GM12891 (cell line): ENCODE measurements at regions not wholly inside any gene's neighbourhood (a gene's known extent, or its start where the extent isn't known, plus 50 kb on each side); places are given as distances from the start of the nearest gene placed in this dataset.
"Not testable (repeated sequence)": the region's sequence is repeated elsewhere in the genome, so short reads cannot be mapped to it uniquely, and the experiment has no call there.

Experiments used
- DNase-seq: peaks from one replicate; pipeline ENCODE4 v3.0.0; 2011; ENCODE audit warnings: low spot score; ENCODE audit not compliant: insufficient read length
- FAIRE-seq: peaks from 2 replicates; lab custom pipeline; 2011; peaks lifted over from hg19 to GRCh38; lab: Jason Lieb, UNC
- PAX5 ChIP-seq: IDR thresholded peaks from 2 replicates; pipeline ENCODE4 v1.6.1; 2011; ENCODE audit warnings: low read length, moderate library complexity, mild to moderate bottlenecking; ENCODE audit not compliant: insufficient read depth, severe bottlenecking
- POLR2A ChIP-seq: IDR thresholded peaks from 2 replicates; pipeline ENCODE4 v1.6.1; 2011; ENCODE audit warnings: low read depth, low read length, control low read depth
- POLR2AphosphoS5 ChIP-seq: IDR thresholded peaks from 2 replicates; pipeline ENCODE4 v1.6.1; 2011; ENCODE audit warnings: low read depth, low read length, control low read depth
- POU2F2 ChIP-seq: IDR thresholded peaks from 2 replicates; pipeline ENCODE4 v1.6.1; 2011; ENCODE audit warnings: low read depth, mild to moderate bottlenecking, control low read depth, low read length, moderate library complexity
- SPI1 ChIP-seq: IDR thresholded peaks from 2 replicates; pipeline ENCODE4 v1.6.1; 2011; ENCODE audit warnings: low read depth, low read length, control low read depth
- TAF1 ChIP-seq: IDR thresholded peaks from 2 replicates; pipeline ENCODE4 v1.6.1; 2011; ENCODE audit warnings: low read depth, low read length, control low read depth

DNA sequence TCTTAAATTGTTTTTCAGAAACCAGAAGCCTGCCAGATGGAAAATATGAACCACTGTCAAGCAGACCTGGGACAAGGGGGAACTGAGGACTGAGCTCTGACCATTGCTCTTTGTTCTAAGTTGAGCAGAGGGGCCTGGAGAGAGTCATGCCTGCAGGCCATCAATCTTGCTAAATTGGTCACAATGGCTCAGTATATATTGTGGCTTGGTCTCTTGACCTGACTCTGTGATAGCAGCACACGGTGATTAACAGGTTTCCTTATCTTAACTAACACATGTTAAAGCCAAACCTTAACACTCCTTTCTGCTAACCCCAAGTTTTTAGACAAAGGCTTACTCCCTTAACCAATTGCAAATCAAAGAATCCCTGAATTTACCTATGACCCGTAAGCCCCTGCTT is 1281.2 kb upstream of the NUDT12 start:
- TF ChIP-seq SPI1 (no peak), TAF1 (no peak), POLR2A (no peak), POLR2AphosphoS5 (no peak), PAX5 (no peak), POU2F2 (no peak)
- FAIRE-seq: no peak

DNA sequence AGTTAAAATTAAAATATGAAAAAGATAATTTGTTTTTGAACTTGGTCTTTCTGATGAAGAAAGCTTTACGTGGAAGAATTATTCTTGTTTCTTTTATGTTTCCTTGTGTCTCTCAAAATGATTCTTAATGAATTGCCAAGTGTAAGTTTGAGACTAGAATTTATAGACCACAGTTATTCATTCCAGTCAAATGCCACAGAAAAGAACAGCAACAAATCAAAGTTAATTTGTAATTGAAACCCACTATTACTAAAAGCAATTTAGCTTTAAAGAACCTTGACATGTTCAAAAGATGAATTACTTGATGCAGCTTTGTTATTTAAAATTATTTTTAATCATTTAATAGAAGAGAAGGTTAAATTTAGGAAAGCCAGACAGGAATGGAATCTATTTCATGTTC is 1277.7 kb upstream of the NUDT12 start:
- DNase-seq (no peak), FAIRE-seq (no peak)
- TF ChIP-seq TAF1 (no peak), SPI1 (no peak), POU2F2 (no peak), POLR2AphosphoS5 (no peak), PAX5 (no peak), POLR2A (no peak)

More for the DNA sequence above, 1281.2 kb upstream of the NUDT12 start:
- DNase-seq: no peak

DNA sequence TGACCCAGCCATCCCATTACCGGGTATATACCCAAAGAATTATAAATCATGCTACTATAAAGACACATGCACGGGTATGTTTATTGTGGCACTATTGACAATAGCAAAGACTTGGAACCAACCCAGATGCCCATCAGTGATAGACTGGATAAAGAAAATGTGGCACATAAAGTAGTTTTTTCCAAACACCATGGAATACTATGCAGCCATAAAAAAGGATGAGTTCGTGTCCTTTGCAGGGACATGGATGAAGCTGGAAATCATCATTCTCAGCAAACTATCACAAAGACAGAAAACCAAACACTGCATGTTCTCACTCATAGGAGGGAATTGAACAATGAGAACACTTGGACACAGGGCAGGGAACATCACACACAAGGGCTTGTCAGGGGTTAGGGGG is 1268.9 kb upstream of the NUDT12 start:
- not testable (repeated sequence) for FAIRE-seq, DNase-seq

DNA sequence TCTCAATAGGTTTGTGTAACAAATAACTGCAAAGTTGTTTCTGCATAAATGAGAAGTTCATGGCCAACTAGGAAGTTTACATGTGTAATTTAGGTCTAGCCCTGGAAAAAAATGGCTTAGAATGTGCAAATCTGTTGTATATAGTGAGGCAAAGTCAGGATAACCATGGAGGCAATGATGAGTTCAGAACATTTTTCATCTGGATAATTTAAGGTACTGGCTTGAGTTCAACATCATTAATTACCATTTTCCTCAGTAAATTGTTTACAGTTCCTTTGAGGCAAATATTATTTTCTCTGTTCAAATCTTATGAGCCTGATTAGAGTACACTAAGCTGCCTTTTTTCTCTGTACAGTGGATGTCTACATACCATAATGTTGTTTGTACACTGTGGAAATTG is 1259.0 kb upstream of the NUDT12 start:
- FAIRE-seq: no peak

DNA sequence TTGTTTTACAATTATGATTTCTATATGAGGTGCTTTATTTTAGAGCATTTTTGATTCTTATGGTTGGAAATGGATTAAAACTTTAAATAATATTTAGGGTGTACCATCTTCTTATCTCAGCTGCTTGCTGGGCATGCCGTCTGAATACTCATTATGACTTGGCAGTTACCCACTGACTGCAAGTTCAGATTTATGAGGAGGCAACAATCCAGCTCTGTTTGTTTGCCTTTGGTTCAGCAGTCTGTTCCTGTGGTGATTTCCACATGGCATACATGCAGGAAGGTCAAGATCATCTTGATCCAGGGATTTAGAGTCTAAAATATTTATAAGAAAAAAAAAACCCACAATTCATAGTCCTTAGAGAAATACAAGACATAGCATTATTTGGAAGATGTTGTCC is 1254.5 kb upstream of the NUDT12 start:
- DNase-seq (no peak), FAIRE-seq (no peak)
- TF ChIP-seq POLR2A: no peak
- no peak for TF ChIP-seq POLR2AphosphoS5
- no peak for TF ChIP-seq SPI1
- TF ChIP-seq POU2F2: no peak
- no peak for TF ChIP-seq TAF1
- TF ChIP-seq PAX5: no peak

More for the DNA sequence above, 1259.0 kb upstream of the NUDT12 start:
- TF ChIP-seq POU2F2 (no peak), POLR2A (no peak), SPI1 (no peak), TAF1 (no peak), POLR2AphosphoS5 (no peak), PAX5 (no peak)
- no peak for DNase-seq

DNA sequence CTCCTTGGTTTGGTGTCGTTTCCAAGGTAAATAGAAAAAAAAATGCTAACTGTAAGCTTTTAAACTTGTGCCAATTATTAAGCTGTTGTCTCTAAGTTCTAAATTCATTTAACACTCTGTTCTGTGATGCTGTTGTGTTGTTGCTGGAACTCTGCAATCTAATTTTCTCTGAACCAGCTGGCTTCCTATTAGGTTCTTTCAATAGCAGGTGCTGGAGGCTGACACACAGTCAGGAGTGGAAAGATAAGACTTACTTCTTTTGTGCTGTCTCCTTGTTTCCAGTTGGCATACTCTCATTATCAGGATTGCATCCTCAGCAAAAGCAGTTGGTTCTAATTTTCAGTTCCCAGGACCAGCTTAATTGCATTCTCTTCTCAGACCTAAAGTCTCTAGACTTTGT is 1252.6 kb upstream of the NUDT12 start:
- TF ChIP-seq POU2F2 (no peak), POLR2AphosphoS5 (no peak), TAF1 (no peak), PAX5 (no peak), SPI1 (no peak), POLR2A (no peak)
- DNase-seq: no peak
- FAIRE-seq: no peak

DNA sequence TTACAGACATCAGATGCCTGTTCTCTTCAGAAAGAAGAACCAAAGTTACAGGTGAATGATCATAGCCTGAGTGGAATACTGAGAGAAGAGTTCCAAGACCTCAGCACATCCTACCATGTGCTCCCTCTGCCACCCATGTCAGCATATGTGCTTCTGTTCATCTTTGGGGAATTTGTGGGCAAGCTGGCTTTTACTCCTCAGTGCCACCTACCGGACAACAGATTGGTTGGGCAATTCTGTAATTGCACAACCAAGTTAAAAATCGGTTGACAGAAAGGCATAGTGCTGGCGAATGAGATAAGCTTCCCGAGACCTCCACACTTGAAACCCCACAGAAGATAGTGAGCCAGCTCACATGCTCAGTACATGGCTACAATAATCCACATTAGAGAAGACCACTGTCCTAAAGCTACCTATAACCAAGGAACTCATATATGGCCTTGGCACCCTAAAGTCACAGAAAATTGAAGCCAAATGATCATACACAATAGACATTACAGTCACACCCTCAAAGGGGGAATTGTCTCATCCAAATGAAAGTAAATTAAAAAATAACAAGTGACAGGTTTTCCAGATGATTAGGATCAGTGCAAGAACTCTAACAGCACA is 1238.0 kb upstream of the NUDT12 start:
- TF ChIP-seq SPI1: no peak
- no peak for TF ChIP-seq PAX5
- TF ChIP-seq POU2F2: no peak
- DNase-seq: no peak
- no peak for FAIRE-seq

DNA sequence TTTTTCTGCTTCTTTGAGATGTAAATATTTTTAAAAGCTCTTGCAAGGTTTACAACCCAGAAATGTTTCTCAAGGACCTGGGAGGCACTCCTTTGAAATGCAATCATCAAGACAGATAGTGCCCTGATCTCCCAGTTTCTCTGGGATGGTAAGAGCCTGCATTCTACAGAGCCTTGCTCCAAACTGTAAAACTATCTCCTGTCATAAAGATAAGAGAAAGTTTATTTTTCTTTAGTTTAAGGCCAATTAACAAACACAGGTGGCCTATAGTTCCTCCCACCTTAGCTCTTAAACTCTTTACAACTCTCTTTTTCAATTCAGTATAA is 1231.1 kb upstream of the NUDT12 start:
- TF ChIP-seq POLR2A (no peak), POLR2AphosphoS5 (no peak), PAX5 (no peak), TAF1 (no peak), SPI1 (no peak), POU2F2 (no peak)
- DNase-seq: no peak
- FAIRE-seq: no peak

DNA sequence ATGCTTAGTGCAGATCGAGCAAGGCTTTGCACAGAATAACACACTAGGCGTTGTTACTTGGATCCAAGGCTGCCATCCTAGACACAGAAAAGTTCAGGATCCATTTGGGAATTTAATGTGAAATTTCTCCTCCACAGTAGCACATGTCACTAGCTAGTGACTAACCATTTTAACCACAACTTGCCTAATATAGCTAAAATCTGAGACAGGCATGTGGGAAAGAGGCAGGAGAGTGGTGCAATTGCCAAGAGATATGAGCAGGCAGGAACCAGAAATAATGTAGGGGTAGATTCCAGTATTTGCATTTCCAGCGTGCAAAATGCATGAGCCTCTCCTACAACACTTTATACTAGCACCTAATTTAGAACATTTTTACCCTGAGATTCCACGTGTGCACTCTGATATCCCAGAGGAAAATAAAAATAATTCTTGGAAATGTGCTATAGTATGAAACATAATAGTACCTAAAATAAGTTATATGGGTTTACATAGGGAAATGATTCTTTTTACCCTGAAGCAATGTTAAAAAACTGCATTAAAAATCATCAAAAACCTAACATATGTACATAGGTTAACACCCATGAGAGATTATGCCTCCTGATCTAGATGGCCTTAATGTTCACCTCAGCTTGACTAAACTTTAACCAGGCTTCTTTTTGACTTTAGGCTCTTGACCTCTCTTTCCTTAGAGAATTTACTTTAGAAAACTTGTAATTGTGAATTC is 1230.6 kb upstream of the NUDT12 start:
- DNase-seq (no peak), FAIRE-seq (no peak)
- TF ChIP-seq SPI1 (no peak), POU2F2 (no peak), POLR2A (no peak), PAX5 (no peak), POLR2AphosphoS5 (no peak), TAF1 (no peak)

DNA sequence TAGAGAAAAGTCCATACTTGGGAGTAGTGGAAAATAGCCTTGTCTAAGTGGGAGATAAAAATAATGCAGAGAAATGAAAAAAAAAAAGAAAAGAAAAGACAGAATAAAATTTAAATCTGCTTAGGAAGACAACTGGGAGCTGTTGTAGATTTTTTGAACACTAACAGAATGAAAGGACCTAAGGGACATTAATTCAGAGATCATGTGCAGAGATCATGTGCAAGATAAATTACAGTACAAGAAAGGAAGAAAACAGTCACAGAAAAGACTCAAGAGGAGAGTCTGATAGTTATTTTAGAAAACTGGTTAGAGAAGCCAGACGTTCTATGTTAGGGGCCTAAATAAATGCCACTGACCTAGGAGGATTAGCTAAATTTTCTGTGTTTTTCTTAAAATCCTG is 1226.8 kb upstream of the NUDT12 start:
- DNase-seq: no peak
- FAIRE-seq: no peak
- TF ChIP-seq TAF1 (no peak), POLR2A (no peak), POU2F2 (no peak), PAX5 (no peak), SPI1 (no peak), POLR2AphosphoS5 (no peak)
